ENCODE measurements at regions not wholly inside any gene's neighbourhood (a gene's known extent, or its start where the extent isn't known, plus 50 kb on each side); places are given as distances from the start of the nearest gene placed in this dataset. TPM values are rescaled to one million over a fixed set of nuclear protein-coding genes. Genes with fewer than 3 reads are reported as not detected.

DNA sequence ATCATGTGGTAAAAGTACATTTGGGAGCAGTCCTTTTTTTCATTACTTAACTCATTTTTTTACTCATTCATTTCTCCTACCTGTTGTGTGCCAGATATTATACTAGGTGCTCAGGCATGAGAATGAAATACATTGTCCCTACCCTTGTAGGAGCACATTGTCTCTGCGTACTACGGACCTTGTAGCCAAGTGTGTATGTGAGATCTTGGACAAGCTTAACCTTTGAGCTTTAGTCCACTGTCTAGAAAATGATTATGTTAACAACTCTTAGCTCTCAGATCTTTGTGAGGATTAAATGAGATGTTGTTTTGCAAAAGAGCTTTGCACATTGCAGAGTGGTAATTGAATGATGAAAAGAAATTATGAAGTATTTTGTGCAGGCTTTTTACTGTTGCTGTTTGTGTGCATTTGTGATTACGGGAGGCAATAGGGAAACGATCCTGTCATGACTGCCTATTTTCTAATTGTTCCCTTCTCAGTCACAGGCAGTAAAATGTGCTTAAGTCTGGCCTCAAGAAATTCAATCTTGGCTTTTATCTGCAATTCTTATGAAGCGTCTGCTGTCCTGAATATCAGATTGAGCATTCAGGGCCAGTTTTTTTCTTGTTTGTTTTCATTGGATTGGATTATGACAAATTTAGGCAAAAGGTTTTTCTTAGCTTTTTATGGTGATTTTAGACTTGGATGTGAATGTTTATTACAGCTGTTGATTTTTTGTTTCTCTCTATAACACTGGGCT is 447.7 kb downstream of the PDZRN4 start:
- H3K27ac ChIP-seq = no peak overlapping the region
- no peaks in the 10 kb centered on the region for H3K4me1 ChIP-seq
- no peaks in the 10 kb centered on the region for H3K36me3 ChIP-seq
- no peaks in the 10 kb centered on the region for H3K27me3 ChIP-seq
- no peaks in the 10 kb centered on the region for H3K9me3 ChIP-seq
- no peak for TF ChIP-seq POLR2A (IDR thresholded peaks at IDR 0.05)
- TF ChIP-seq, protein P1, sequence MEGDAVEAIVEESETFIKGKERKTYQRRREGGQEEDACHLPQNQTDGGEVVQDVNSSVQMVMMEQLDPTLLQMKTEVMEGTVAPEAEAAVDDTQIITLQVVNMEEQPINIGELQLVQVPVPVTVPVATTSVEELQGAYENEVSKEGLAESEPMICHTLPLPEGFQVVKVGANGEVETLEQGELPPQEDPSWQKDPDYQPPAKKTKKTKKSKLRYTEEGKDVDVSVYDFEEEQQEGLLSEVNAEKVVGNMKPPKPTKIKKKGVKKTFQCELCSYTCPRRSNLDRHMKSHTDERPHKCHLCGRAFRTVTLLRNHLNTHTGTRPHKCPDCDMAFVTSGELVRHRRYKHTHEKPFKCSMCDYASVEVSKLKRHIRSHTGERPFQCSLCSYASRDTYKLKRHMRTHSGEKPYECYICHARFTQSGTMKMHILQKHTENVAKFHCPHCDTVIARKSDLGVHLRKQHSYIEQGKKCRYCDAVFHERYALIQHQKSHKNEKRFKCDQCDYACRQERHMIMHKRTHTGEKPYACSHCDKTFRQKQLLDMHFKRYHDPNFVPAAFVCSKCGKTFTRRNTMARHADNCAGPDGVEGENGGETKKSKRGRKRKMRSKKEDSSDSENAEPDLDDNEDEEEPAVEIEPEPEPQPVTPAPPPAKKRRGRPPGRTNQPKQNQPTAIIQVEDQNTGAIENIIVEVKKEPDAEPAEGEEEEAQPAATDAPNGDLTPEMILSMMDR (IDR thresholded peaks at IDR 0.05) = no peak
- no peak for DNase-seq
- H3K4me3 ChIP-seq = no peak overlapping the region
- intact Hi-C loops (cut with DNase I; ENCODE audit: low total_unique reads) = no loop called here

DNA sequence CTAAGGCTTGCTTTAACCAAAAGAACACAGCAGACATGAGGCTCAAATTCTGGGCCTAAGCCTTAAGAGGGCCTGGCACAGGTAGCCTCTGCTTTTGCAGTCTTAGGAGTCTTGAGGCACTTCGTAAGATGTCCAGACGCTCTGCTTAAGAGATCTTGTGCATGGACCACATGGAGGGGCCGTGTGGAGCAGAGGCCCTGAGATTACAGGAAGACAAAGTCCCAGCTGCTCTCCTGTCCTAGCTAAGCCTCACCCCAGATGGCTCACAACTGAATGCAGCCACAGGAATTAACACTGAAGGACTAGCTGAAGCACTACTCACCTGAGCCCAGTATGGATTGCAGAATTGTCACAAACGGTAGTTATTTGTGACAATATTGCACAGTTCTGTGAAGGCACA is 446.0 kb downstream of the PDZRN4 start:
- no peak for DNase-seq
- no peaks in the 10 kb centered on the region for H3K27me3 ChIP-seq
- intact Hi-C loops (cut with DNase I; ENCODE audit: low total_unique reads) = no loop called here
- TF ChIP-seq, protein P1 (IDR thresholded peaks at IDR 0.05) = no peak
- no peak for TF ChIP-seq POLR2A (IDR thresholded peaks at IDR 0.05)
- H3K4me3 ChIP-seq = no peak overlapping the region
- no peak overlapping the region for H3K27ac ChIP-seq
- H3K36me3 ChIP-seq = no peaks in the 10 kb centered on the region
- H3K4me1 ChIP-seq = no peaks in the 10 kb centered on the region
- no peaks in the 10 kb centered on the region for H3K9me3 ChIP-seq

DNA sequence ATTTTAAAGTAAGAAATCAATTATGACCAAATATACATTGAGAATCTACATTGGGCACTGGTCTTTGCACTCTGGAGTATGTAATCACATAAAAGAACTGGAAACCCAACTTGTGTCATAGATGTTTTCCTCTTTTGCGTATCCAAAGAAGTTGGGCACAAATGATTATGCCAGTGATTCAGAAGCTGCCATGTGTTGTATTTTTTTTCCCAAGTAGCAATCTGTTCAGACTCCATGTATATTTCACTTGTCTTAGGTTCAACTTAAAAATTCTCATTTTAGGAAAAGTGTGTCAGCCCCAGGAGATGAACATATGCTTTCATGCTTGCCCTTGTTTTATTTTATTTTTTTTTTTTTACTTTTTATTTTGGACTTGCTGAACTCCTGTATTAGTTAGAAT is 441.5 kb downstream of the PDZRN4 start:
- Histone ChIP-seq H3K9me3 (no peaks in the 10 kb centered on the region), H3K27ac (no peak overlapping the region), H3K27me3 (no peaks in the 10 kb centered on the region), H3K36me3 (no peaks in the 10 kb centered on the region), H3K4me1 (no peaks in the 10 kb centered on the region), H3K4me3 (no peak overlapping the region)
- intact Hi-C loops (cut with DNase I; ENCODE audit: low total_unique reads) = no loop called here
- no peak for DNase-seq
- TF ChIP-seq POLR2A (IDR thresholded peaks at IDR 0.05) = no peak
- TF ChIP-seq, protein P1 (IDR thresholded peaks at IDR 0.05) = no peak

GRCh38 chr12:41627476-41627875 is 439.4 kb downstream of the PDZRN4 start:
- Histone ChIP-seq H3K4me3 (no peak overlapping the region), H3K36me3 (no peaks in the 10 kb centered on the region), H3K27ac (no peak overlapping the region), H3K27me3 (no peaks in the 10 kb centered on the region), H3K9me3 (no peaks in the 10 kb centered on the region), H3K4me1 (no peaks in the 10 kb centered on the region)
- TF ChIP-seq, protein P1 (IDR thresholded peaks at IDR 0.05) = no peak
- TF ChIP-seq POLR2A (IDR thresholded peaks at IDR 0.05) = no peak
- intact Hi-C loops (cut with DNase I; ENCODE audit: low total_unique reads) = no loop called here
- DNase-seq = no peak

DNA sequence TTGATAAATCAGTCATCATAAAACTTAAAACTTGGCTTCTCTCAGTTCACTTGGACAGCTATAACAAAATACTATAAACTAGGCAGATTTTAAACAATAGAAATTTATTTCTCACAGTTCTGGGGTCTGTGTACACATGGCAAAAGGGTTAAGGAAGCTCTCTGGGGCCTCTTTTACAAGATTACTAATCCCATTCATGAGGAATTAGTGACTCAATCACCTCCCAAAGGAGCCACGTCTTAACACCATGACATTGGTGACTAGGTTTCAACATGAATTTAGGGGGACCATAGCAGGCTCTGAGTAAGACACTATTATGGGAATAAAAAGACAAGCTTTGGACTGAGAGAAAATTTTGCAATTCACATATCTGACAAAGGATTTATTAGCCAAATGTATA is 436.5 kb downstream of the PDZRN4 start:
- Histone ChIP-seq H3K4me1 (no peaks in the 10 kb centered on the region), H3K4me3 (no peak overlapping the region), H3K27ac (no peak overlapping the region), H3K27me3 (no peaks in the 10 kb centered on the region), H3K36me3 (no peaks in the 10 kb centered on the region), H3K9me3 (no peaks in the 10 kb centered on the region)
- no peak for TF ChIP-seq POLR2A (IDR thresholded peaks at IDR 0.05)
- TF ChIP-seq, protein P1 (IDR thresholded peaks at IDR 0.05) = no peak
- intact Hi-C loops (cut with DNase I; ENCODE audit: low total_unique reads) = no loop called here
- no peak for DNase-seq

Small RNA genes lying in the stretch of these regions (small RNA-seq; reads per million reads assigned to genes)
- gene RNA5SP360 = not detected

Data from uterus (tissue), 3 donors.